Brain pericyte (primary cell): ENCODE measurements at regions not wholly inside any gene's neighbourhood (a gene's known extent, or its start where the extent isn't known, plus 50 kb on each side); places are given as distances from the start of the nearest gene placed in this dataset.
A peak's percentile ranks its signal among the peaks of the same experiment; 100 is the strongest.
"Not testable (repeated sequence)": the region's sequence is repeated elsewhere in the genome, so short reads cannot be mapped to it uniquely, and the experiment has no call there.

ENCODE experiments used
- DNase-seq: peaks from one replicate; pipeline ENCODE4 v3.0.0-alpha.2; 2012; ENCODE audit warnings: low read depth, low spot score

DNA sequence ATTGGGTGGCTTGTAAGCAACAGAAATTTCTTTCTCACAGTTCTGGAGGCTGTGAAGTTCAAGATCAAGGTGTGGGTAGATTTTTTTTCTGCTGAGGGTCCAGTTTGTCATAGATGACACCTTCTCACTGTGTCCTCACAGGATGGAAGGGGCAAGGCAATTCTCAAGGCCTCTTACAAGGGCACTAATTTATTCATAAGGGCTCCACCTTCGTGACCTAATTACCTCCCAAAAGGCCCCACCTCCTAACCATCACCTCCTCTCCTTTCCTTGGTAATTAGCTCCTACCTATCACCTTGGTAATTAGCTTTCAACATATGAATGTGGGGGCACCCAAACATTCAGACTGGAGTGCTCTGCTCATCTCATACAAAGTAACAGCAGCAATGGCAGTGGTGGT lies 92.3 kb upstream of the CD44 start:
- no peak for DNase-seq

GRCh38 chr11:35047179-35047578 lies 91.8 kb upstream of the CD44 start:
- no peak for DNase-seq

DNA sequence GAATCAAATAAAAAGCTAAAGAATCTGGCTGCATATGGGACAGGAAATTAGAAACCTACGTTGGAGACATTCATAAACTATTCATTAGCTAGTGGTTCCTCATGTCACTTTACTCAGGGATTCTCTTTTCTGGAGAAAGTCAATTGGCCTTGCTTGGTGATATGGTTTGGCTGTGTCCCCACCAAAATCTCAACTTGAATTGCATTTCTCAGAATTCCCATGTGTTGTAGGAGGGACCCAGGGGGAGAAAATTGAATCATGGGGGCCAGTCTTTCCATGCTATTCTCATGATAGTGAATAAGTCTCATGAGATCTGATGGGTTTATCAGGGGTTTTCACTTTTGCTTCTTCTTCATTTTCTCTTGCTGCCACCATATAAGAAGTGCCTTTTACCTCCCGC lies 91.2 kb upstream of the CD44 start:
- no peak for DNase-seq

GRCh38 chr11:35048346-35048745 lies 90.6 kb upstream of the CD44 start:
- not testable (repeated sequence) for DNase-seq

DNA sequence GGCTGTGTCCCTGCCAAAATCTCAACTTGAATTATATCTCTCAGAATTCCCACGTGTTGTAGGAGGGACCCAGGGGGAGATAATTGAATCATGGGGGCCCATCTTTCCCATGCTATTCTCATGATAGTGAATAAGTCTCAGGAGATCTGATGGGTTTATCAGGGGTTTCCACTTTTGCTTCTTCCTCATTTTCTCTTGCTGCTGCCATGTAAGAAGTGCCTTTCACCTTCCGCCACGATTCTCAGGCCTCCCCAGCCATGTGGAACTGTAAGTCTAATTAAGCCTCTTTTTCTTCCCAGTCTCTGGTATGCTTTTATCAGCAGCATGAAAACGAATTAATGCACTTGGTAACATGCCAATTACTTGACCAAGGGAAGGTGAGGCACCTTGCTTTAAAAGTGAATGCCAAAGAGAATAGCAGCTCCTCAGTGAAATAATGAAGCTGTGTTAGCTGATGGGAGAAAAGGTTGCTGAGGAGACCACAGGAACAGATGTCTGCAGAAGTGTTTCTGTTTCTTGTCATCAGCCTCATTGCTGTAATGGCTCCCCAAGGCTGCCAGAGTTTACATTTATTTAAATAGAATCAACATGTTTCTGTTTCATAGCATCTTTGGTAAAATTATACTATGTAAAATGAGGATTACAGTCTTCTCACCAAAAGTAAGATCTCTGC lies 89.0 kb upstream of the CD44 start:
- DNase-seq: no peak

DNA sequence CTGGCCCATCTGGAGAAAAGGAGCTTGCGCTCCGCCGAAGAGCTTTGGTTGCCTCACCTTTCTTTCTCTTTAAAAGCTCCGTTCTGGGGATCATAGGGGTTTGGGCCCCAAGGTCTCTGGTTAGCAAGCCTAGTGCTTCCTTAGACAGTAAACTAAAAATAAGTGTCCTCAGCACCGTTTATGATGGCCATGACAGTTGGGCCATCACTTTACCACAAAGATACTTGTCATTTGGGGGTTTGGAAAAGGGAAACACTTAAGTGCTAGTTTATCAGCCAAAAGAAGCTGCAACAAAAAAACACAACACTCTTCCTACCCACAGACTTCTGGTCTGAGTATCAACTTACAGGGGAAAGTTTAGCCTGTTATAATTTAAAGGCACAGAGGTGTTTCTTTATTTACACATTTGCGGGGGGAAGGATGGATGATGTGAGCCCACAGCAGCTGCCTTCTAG lies 88.4 kb upstream of the CD44 start:
- DNase-seq: no peak

DNA sequence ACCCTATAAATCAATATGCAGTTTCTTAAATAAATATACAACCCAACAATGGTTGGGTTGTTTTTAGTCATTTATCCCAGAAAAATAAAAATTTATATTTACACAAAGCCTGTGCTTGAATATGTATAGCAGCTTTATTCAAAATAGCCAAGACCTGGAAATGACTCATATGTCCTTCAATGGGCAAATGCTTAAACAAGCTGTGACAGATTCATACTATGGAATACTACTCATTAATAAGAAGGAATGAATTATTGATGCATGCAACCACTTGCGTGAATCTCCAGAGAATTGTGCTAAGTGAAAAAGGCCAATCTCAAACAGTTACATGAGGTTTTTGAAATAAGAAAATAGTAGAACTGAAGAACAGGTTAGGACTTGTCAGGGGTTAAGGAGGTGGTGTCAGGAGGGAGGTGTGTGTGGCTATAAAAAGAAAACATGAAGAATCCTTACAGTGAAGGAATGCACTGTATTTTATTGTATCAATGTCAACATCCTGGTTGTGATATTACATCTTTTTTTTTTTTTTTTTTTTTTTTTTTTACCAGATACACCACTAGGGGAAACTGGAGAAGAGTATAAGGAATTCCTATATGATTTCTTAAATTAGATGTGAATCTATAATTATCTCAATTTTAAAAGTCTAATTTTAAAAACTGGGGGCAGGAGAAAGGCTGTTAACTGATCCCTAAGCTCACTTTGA lies 82.4 kb upstream of the CD44 start:
- no peak for DNase-seq

DNA sequence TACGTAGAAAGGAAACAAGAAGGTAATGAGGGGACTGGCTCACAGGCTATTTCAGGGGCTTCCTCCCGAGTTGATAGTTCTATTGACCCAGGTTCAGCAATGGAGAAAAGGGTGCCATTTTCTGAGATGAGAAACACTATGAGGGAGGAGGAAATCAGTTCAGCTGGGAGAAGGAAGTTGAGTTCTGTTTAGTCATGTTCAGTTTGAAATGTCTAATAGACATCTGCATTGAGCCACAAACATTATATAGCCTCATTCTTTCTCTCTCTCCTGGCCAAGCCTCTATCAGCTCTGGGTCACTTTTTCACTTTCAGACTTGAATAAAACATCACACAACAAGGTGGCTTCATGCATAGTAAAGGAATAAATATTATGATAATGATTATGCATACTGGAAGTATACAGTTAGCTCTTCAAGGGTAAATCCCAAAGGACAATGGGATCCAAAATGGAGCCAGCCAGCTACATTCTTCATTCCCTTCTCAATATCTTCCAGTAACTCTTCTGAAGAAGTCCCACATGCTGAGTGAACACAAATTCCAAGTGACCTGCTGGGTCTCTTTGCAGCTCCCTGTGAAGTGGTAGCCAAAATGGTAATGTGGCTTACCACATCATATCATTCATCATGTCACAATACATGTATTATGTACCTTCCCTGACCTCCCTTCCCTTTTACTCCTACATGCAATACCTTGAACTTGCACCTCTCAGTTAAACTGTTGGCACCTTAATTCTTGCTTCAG lies 80.9 kb upstream of the CD44 start:
- DNase-seq: no peak

DNA sequence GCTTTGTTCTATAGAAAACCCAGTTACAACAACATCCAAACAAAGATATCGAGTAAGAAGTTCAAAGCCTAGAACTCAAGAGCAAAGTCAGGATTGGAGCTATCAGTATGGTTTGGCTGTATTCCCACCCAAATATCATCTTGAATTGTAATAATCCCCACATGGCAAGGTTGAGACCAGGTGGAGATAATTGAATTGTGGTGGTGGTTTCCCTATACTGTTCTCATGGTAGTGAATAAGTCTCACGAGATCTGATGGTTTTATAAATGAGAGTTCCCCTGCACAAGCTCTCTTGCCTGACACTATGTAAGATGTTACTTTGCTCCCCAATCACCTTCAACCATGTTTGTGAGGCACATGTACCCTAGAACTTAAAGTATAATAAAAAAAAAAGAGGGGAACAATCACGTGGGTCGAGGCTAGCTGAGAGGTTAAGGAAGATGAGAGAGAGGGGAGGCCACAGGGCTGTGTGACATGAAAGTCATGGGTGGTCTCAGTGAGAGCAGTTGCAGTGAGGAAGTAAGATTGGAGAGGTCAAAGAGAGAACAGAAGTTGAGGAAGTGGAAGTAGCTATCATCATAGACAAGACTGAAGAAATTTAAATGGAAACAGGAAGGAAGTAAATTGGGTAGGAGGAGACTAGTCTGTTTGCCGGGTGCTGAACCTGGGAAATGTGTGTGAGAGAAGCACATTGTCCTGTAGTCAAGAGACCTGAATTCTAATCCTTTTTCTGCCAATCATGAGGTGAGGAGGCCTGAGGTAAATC lies 80.1 kb upstream of the CD44 start:
- no peak for DNase-seq

DNA sequence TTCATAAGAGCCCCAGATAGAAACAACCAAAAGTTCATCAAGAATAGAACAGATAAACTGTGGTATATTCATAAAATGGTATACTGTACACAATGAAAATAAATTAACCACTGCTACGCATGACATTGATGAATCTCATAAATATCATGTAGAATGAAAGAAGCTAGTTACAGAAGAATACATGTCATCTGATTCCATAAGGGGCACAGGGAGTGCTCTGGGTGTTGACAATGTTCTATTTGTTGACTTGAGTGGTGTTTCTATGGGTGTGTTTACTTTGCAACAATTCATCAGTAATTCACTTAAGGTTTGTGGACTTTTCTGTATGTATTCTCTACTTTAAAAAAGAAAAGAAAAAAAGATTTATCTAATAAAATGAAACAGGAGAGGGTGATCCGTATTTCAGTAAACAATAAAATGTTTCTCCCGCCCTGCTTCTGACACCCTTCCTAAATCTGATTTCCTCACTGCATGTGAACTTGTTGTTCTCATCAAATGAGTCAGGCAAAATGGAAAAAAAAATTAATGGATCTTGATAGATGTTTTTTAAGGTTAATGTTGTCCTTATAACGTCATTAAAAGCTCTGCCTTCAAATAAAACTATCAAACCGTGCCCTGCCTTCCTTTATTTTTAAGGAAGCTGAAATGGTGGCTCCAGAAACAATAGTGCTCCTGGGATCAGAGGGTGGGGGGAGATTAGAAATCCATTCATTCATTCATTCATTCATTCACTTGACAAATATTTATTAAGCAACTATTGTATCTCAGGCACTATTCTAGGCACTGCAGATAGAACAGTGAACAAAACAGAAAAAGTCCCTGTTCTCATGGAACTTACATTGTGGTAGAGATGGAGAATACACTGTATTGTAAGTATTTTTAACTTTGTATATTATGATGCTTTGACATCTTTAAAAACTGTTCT lies 77.2 kb upstream of the CD44 start:
- DNase-seq: no peak

GRCh38 chr11:35063488-35063931 lies 75.5 kb upstream of the CD44 start:
- DNase-seq: no peak

DNA sequence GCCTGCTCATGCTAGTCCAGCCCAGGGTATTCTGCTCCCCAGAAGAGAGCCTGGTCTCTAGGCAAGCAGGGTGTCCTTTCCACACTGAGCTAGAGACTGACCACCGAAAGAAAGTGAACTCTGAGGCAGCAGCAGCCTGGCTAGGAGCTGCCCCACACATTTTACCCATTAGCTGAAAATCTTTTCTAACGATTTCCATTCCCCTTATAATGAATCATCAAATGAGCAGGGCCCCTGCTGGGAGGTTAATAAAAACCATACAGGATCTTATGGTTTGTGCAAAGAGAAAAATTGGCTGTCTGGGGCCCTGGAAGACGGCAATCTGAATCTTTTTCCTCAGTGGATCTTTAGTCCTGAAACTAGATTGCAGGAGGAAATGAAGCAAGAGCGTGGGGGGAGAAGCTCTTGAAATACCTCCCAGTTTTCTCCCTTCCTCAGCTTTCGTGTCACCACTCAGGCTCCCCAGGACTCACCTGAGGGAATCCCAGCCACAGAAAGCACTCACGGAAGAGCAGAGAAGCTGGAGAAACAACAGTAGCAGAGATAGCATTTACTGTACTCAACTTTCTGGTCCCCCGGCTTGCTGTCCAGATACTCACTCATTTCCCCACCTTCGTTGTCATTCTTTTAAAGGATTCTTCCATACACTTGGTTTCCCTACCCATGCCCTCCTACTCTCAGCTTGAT lies 74.7 kb upstream of the CD44 start:
- peak; percentile 65 for DNase-seq

DNA sequence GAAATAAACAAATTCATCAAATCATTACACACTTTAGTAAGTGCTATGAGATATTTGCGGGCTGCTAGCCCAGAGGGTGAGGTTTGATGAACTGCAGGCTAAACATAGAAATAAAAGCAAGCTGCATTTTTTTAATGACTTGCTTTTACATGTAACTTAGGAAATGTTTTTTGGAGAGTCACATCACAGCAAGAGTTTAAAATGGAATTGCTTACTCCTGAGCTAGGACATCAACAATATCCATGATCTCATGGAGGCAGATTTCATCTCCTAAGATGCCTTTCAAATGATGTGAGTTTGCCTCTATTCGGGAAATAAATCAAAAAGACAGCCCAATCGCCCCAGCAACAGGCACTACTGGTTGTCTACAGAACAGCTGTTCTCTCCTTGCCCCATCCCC lies 73.4 kb upstream of the CD44 start:
- DNase-seq: no peak

- no peak for DNase-seq
Measured at GRCh38 chr11:35066030-35066429, 72.9 kb upstream of the CD44 start.

DNA sequence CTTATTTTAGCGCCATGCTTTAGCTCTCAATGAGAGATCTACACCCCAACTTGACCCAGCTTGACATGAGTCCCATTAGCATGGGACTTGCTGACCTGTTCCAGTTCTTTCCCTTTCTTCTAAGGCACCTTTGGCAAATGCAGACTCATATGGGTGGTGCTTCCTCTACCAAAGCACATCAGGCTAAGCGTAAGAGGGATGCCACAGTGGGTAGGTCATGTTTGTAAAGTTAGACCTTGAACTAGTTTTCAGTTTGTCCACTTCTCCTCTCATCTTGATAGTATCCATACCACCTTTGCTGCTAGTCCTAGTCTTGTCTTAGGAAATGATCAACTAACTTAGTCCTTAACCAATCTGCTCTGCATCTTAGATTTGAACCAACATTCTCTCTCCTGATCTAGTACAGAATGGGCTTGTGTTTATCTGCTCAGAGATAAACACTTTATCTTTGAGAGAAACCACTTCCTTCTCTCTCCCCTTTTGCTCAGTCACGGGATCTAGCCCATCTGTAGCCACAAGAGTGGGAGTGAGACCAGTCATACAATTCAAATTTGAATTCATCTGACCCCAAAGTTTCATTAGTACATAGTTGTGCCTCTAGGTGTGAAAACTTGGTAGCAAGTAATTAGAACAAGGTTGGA lies 72.1 kb upstream of the CD44 start:
- DNase-seq: no peak

DNA sequence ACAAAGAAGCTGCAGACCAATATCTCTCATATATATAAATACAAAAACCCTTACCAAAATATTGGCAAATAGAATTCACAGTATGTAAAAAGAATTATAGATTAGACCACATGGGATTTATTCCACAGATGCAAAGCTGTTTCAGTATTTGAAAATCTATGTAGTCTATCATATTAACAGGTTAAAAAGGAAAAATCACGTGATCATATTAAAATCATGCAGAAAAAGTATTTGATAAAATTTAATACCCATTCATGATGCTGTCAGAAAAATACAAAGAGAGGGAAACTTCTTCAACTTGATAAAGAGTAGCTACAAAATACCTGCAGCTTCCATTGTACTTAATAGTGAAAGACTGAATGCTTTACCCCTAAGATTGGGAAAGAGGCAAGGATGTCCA lies 67.2 kb upstream of the CD44 start:
- no peak for DNase-seq

DNA sequence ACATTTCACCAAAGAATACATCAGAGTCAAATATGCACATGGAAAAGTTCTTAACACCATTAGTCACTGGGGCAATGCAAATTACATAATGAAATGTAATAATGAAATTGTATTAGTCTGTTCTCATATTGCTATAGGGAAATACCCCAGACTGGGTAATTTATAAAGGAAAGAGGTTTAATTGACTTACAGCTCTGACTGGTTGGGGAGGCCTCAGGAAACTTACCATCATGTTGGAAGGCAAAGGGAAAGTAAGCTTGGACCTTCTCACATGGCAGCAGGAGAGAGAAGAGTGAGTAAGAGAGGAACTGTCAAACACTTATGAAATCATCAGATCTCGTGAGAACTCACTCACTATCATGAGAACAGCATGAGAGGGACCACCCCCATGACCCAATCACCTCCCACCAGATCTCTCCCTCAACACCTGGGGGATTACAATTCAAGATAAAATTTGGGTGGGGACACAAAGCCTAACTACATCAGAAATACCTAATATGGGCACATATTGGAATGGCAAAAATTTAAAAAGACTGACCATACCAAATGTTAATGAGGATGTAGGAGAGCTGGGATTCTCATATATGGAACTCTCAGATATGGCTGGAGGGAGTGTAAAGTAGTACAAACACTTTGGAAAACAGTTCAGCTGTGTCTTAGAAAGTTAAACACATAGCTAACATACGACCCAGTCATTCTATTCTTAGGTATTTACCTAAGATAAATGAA lies 65.1 kb upstream of the CD44 start:
- no peak for DNase-seq

- DNase-seq: no peak
Measured at GRCh38 chr11:35076201-35077100, 62.5 kb upstream of the CD44 start.
